Panc1 (cell line): ENCODE measurements at regions not wholly inside any gene's neighbourhood (a gene's known extent, or its start where the extent isn't known, plus 50 kb on each side); places are given as distances from the start of the nearest gene placed in this dataset.

ENCODE experiments used
- POLR2AphosphoS5 ChIP-seq: IDR thresholded peaks from 2 replicates; pipeline ENCODE4 v1.6.1; 2012; ENCODE audit warnings: mild to moderate bottlenecking, low read depth, low read length, moderate library complexity
- SIN3A ChIP-seq: IDR thresholded peaks from 2 replicates; pipeline ENCODE4 v1.6.1; 2012; ENCODE audit warnings: low read depth, mild to moderate bottlenecking, low read length, moderate library complexity, borderline replicate concordance; ENCODE audit not compliant: insufficient read depth
- TF ChIP-seq, protein P1 (sequence below): fragments of 450-650 bp; IDR thresholded peaks from 2 replicates; pipeline ENCODE4 v1.5.1; 2017; ENCODE audit warnings: mild to moderate bottlenecking
- TF ChIP-seq, protein P2 (sequence below), 2 experiments: IDR thresholded peaks; 2 replicates each; pipeline ENCODE4 v1.6.1; 2011 to 2012; ENCODE audit warnings: low read depth in 2 of 2, control low read depth in 1 of 2, low read length in 1 of 2, mild to moderate bottlenecking in 1 of 2, moderate library complexity in 1 of 2; ENCODE audit not compliant: insufficient read depth in 1 of 2

DNA sequence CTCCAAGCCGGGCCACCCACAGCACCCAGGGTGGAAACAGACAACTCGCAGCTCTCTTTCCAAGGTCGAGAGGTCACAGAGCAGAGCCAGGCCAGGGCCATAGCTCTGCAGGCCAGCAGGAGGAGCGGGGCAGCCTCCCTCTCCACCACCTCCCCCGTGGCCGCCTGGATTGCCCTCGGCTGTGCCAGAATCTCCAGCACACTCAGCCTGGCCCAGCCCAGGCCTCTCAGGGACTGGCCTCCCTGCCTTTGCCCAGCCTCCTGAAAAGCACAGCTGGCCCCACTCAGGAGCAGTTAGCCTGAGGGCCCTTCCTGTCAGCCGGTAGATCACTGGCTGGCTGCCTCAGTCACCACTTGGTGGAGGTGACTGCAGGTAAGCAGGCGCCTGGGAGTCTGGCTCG is 85.8 kb upstream of the SEC14L1 start:
- TF ChIP-seq, protein P1, sequence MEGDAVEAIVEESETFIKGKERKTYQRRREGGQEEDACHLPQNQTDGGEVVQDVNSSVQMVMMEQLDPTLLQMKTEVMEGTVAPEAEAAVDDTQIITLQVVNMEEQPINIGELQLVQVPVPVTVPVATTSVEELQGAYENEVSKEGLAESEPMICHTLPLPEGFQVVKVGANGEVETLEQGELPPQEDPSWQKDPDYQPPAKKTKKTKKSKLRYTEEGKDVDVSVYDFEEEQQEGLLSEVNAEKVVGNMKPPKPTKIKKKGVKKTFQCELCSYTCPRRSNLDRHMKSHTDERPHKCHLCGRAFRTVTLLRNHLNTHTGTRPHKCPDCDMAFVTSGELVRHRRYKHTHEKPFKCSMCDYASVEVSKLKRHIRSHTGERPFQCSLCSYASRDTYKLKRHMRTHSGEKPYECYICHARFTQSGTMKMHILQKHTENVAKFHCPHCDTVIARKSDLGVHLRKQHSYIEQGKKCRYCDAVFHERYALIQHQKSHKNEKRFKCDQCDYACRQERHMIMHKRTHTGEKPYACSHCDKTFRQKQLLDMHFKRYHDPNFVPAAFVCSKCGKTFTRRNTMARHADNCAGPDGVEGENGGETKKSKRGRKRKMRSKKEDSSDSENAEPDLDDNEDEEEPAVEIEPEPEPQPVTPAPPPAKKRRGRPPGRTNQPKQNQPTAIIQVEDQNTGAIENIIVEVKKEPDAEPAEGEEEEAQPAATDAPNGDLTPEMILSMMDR: no peak
- TF ChIP-seq SIN3A: no peak
- no peak for TF ChIP-seq POLR2AphosphoS5
- TF ChIP-seq, protein P2, sequence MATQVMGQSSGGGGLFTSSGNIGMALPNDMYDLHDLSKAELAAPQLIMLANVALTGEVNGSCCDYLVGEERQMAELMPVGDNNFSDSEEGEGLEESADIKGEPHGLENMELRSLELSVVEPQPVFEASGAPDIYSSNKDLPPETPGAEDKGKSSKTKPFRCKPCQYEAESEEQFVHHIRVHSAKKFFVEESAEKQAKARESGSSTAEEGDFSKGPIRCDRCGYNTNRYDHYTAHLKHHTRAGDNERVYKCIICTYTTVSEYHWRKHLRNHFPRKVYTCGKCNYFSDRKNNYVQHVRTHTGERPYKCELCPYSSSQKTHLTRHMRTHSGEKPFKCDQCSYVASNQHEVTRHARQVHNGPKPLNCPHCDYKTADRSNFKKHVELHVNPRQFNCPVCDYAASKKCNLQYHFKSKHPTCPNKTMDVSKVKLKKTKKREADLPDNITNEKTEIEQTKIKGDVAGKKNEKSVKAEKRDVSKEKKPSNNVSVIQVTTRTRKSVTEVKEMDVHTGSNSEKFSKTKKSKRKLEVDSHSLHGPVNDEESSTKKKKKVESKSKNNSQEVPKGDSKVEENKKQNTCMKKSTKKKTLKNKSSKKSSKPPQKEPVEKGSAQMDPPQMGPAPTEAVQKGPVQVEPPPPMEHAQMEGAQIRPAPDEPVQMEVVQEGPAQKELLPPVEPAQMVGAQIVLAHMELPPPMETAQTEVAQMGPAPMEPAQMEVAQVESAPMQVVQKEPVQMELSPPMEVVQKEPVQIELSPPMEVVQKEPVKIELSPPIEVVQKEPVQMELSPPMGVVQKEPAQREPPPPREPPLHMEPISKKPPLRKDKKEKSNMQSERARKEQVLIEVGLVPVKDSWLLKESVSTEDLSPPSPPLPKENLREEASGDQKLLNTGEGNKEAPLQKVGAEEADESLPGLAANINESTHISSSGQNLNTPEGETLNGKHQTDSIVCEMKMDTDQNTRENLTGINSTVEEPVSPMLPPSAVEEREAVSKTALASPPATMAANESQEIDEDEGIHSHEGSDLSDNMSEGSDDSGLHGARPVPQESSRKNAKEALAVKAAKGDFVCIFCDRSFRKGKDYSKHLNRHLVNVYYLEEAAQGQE (IDR thresholded peaks at IDR 0.05; ENCODE audit: insufficient read depth in 1 of 2, low read depth in 2 of 2, low read length in 1 of 2): no peak
